ENCODE measurements at regions not wholly inside any gene's neighbourhood (a gene's known extent, or its start where the extent isn't known, plus 50 kb on each side); places are given as distances from the start of the nearest gene placed in this dataset.

- 93% methylated on average over 3 of the region's 6 CpGs for WGBS (ENCODE audit: insufficient coverage)
- Histone ChIP-seq H3K9me3 (ENCODE audit: control extremely low read depth in 1 of 3, control insufficient read depth in 2 of 3, insufficient read depth in 1 of 3, low read length in 2 of 3) (peaks cover 0 to 3% (median 0%) of the 10 kb centered on the region in 3 donors), H4K20me1 (ENCODE audit: control insufficient read depth, insufficient read depth, low read length, poor library complexity, severe bottlenecking) (no peaks in the 10 kb centered on the region), H2AFZ (ENCODE audit: insufficient read depth, low read depth, low read length, poor library complexity, severe bottlenecking) (no peak overlapping the region), H3K4me3 (ENCODE audit: control extremely low read depth in 1 of 5, extremely low read depth in 1 of 5, insufficient read depth in 1 of 5, low read depth in 2 of 5, low read length in 4 of 5) (no peak overlapping the region), H3K79me2 (ENCODE audit: control insufficient read depth, insufficient read depth, low read length) (no peaks in the 10 kb centered on the region), H3K36me3 (replicated peaks in 1 of 2; ENCODE audit: control extremely low read depth in 1 of 2, control insufficient read depth in 1 of 2, extremely low read depth in 1 of 2, insufficient read depth in 2 of 2, low read length in 1 of 2) (no peaks in the 10 kb centered on the region), H3K27ac (ENCODE audit: low read length in 2 of 2) (no peak overlapping the region), H3K4me2 (replicated peaks; ENCODE audit: low read depth, low read length, poor library complexity, severe bottlenecking) (no peak overlapping the region), H3K9ac (ENCODE audit: low read length) (no peak overlapping the region), H3K4me1 (ENCODE audit: control insufficient read depth in 2 of 2, insufficient read depth in 2 of 2, low read length in 2 of 2) (no peaks in the 10 kb centered on the region), H3K27me3 (replicated peaks in 1 of 4; ENCODE audit: control extremely low read depth in 1 of 4, control insufficient read depth in 3 of 4, insufficient read depth in 4 of 4, low read length in 3 of 4) (no peaks in the 10 kb centered on the region)
- Mint-ChIP-seq H3K4me1 (no peaks in the 10 kb centered on the region), H3K27me3 (peaks cover 13% of the 10 kb centered on the region), H3K4me3 (no peak overlapping the region), H3K9me3 (ENCODE audit: insufficient read depth) (peaks cover 4% of the 10 kb centered on the region), H3K27ac (no peak overlapping the region)
- TF ChIP-seq EZH2 (IDR thresholded peaks at IDR 0.05; ENCODE audit: borderline replicate concordance, insufficient read depth, low read depth, low read length, poor library complexity, severe bottlenecking) (no peak), CTCF (IDR thresholded peaks at IDR 0.05) (no peak)
- DNase-seq (no peak), ATAC-seq (ENCODE audit: low read depth) (no peak)
- POLR2A ChIA-PET = no interaction called here
- intact Hi-C loops (cut with micrococcal nuclease) = no loop called here
- CTCF ChIA-PET = no interaction called here
Measured at GRCh38 chr2:121866789-121867188, 111.3 kb downstream of the TSN start.

GRCh38 chr2:121868652-121869051 is 113.2 kb downstream of the TSN start:
- H3K36me3 ChIP-seq (replicated peaks in 1 of 2; ENCODE audit: control extremely low read depth in 1 of 2, control insufficient read depth in 1 of 2, extremely low read depth in 1 of 2, insufficient read depth in 2 of 2, low read length in 1 of 2) = no peaks in the 10 kb centered on the region
- no peaks in the 10 kb centered on the region for H3K27me3 ChIP-seq (replicated peaks in 1 of 4; ENCODE audit: control extremely low read depth in 1 of 4, control insufficient read depth in 3 of 4, insufficient read depth in 4 of 4, low read length in 3 of 4)
- H4K20me1 ChIP-seq (ENCODE audit: control insufficient read depth, insufficient read depth, low read length, poor library complexity, severe bottlenecking) = no peaks in the 10 kb centered on the region
- CTCF ChIA-PET = no interaction called here
- Mint-ChIP-seq H3K4me3 (no peak overlapping the region), H3K4me1 (no peaks in the 10 kb centered on the region), H3K27ac (no peak overlapping the region), H3K27me3 (peaks cover 8% of the 10 kb centered on the region), H3K9me3 (ENCODE audit: insufficient read depth) (no peaks in the 10 kb centered on the region)
- H2AFZ ChIP-seq (ENCODE audit: insufficient read depth, low read depth, low read length, poor library complexity, severe bottlenecking) = no peak overlapping the region
- intact Hi-C loops (cut with micrococcal nuclease) = no loop called here
- no peaks in the 10 kb centered on the region for H3K79me2 ChIP-seq (ENCODE audit: control insufficient read depth, insufficient read depth, low read length)
- no peaks in the 10 kb centered on the region for H3K4me1 ChIP-seq (ENCODE audit: control insufficient read depth in 2 of 2, insufficient read depth in 2 of 2, low read length in 2 of 2)
- DNase-seq (no peak), ATAC-seq (ENCODE audit: low read depth) (no peak)
- TF ChIP-seq EZH2 (IDR thresholded peaks at IDR 0.05; ENCODE audit: borderline replicate concordance, insufficient read depth, low read depth, low read length, poor library complexity, severe bottlenecking) (no peak), CTCF (IDR thresholded peaks at IDR 0.05) (no peak)
- no CpG with 5 or more reads among the region's 1 CpG for WGBS (ENCODE audit: insufficient coverage)
- no peak overlapping the region for H3K4me2 ChIP-seq (replicated peaks; ENCODE audit: low read depth, low read length, poor library complexity, severe bottlenecking)
- POLR2A ChIA-PET = no interaction called here
- H3K27ac ChIP-seq (ENCODE audit: low read length in 2 of 2) = no peak overlapping the region
- H3K9me3 ChIP-seq (ENCODE audit: control extremely low read depth in 1 of 3, control insufficient read depth in 2 of 3, insufficient read depth in 1 of 3, low read length in 2 of 3) = no peaks in the 10 kb centered on the region
- no peak overlapping the region for H3K4me3 ChIP-seq (ENCODE audit: control extremely low read depth in 1 of 5, extremely low read depth in 1 of 5, insufficient read depth in 1 of 5, low read depth in 2 of 5, low read length in 4 of 5)
- H3K9ac ChIP-seq (ENCODE audit: low read length) = no peak overlapping the region
